ENCODE measurements at regions not wholly inside any gene's neighbourhood (a gene's known extent, or its start where the extent isn't known, plus 50 kb on each side); places are given as distances from the start of the nearest gene placed in this dataset.

DNA sequence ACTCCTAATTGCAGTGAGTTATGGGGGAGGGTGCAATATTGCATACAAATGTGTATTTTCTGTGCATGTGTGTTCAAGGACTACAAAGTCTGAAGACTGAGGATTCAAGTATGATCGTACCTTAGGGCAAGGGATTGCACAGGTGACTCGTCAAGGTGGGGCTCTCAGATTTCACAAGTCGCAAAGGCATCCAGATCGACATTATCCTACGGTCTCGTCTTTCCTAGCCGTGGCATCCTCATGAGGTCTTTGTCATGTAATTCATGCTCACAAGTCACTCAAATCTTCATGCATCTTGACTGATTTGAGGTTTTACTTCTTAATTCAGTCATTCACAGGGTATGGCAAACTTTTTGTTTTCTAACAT is 191.4 kb upstream of the HES1 start:
- TF ChIP-seq POLR2A (IDR thresholded peaks at IDR 0.05; ENCODE audit: borderline replicate concordance, extremely low read depth, insufficient read depth, insufficient read length) (no peak), ZFX (IDR thresholded peaks at IDR 0.05) (no peak), RAD21 (IDR thresholded peaks at IDR 0.05; ENCODE audit: low read depth) (no peak), CEBPB (IDR thresholded peaks at IDR 0.05; ENCODE audit: low read depth) (no peak), EZH2 (IDR thresholded peaks at IDR 0.05) (no peak), EZH2phosphoT487 (IDR thresholded peaks at IDR 0.05; ENCODE audit: borderline replicate concordance) (no peak), POLR2AphosphoS5 (IDR thresholded peaks at IDR 0.05; ENCODE audit: low read depth, low read length) (no peak), FOSL1 (IDR thresholded peaks at IDR 0.05; ENCODE audit: low read depth) (no peak), EGR1 (IDR thresholded peaks at IDR 0.05; ENCODE audit: low read depth) (no peak), CBX3 (IDR thresholded peaks at IDR 0.05; ENCODE audit: low read depth) (no peak), JUND (IDR thresholded peaks at IDR 0.05) (no peak), SP1 (IDR thresholded peaks at IDR 0.05; ENCODE audit: low read depth) (no peak)
- TF ChIP-seq, protein P1, sequence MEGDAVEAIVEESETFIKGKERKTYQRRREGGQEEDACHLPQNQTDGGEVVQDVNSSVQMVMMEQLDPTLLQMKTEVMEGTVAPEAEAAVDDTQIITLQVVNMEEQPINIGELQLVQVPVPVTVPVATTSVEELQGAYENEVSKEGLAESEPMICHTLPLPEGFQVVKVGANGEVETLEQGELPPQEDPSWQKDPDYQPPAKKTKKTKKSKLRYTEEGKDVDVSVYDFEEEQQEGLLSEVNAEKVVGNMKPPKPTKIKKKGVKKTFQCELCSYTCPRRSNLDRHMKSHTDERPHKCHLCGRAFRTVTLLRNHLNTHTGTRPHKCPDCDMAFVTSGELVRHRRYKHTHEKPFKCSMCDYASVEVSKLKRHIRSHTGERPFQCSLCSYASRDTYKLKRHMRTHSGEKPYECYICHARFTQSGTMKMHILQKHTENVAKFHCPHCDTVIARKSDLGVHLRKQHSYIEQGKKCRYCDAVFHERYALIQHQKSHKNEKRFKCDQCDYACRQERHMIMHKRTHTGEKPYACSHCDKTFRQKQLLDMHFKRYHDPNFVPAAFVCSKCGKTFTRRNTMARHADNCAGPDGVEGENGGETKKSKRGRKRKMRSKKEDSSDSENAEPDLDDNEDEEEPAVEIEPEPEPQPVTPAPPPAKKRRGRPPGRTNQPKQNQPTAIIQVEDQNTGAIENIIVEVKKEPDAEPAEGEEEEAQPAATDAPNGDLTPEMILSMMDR (IDR thresholded peaks at IDR 0.05 in 2 of 3, conservative IDR thresholded peaks at IDR 0.05 in 1 of 3; ENCODE audit: borderline replicate concordance in 1 of 3, insufficient read depth in 1 of 3, low read depth in 2 of 3, low read length in 2 of 3), result no peak
- TF ChIP-seq, protein P2, sequence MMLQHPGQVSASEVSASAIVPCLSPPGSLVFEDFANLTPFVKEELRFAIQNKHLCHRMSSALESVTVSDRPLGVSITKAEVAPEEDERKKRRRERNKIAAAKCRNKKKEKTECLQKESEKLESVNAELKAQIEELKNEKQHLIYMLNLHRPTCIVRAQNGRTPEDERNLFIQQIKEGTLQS (IDR thresholded peaks at IDR 0.05), result no peak
